ENCODE measurements at regions not wholly inside any gene's neighbourhood (a gene's known extent, or its start where the extent isn't known, plus 50 kb on each side); places are given as distances from the start of the nearest gene placed in this dataset.

- TF ChIP-seq POLR2A (IDR thresholded peaks at IDR 0.05; ENCODE audit: extremely low read depth, insufficient read length) = no peak
- no peak for TF ChIP-seq CTCF (IDR thresholded peaks at IDR 0.05; ENCODE audit: low read depth, low read length)
- TF ChIP-seq MYC (IDR thresholded peaks at IDR 0.05; ENCODE audit: low read depth, low read length) = no peak
- no peak for TF ChIP-seq MAX (IDR thresholded peaks at IDR 0.05; ENCODE audit: low read depth, low read length)
- DNase-seq (ENCODE audit: low read depth) = no peak
- H3K4me3 ChIP-seq (ENCODE audit: low read depth, low read length) = no peak overlapping the region
Measured at GRCh38 chr6:41442800-41443501, 103.2 kb upstream of the FOXP4 start.

GRCh38 chr6:41443616-41444525, 102.3 kb upstream of the FOXP4 start:
- no peak overlapping the region for H3K4me3 ChIP-seq (ENCODE audit: low read depth, low read length)
- TF ChIP-seq CTCF (IDR thresholded peaks at IDR 0.05; ENCODE audit: low read depth, low read length) = no peak
- TF ChIP-seq MAX (IDR thresholded peaks at IDR 0.05; ENCODE audit: low read depth, low read length) = no peak
- no peak for TF ChIP-seq MYC (IDR thresholded peaks at IDR 0.05; ENCODE audit: low read depth, low read length)
- no peak for TF ChIP-seq POLR2A (IDR thresholded peaks at IDR 0.05; ENCODE audit: extremely low read depth, insufficient read length)
- DNase-seq (ENCODE audit: low read depth) = no peak

- TF ChIP-seq MYC (IDR thresholded peaks at IDR 0.05; ENCODE audit: low read depth, low read length) (no peak), CTCF (IDR thresholded peaks at IDR 0.05; ENCODE audit: low read depth, low read length) (no peak), POLR2A (IDR thresholded peaks at IDR 0.05; ENCODE audit: extremely low read depth, insufficient read length) (no peak), MAX (IDR thresholded peaks at IDR 0.05; ENCODE audit: low read depth, low read length) (no peak)
- DNase-seq (ENCODE audit: low read depth) = no peak
- H3K4me3 ChIP-seq (ENCODE audit: low read depth, low read length) = no peak overlapping the region
Measured at GRCh38 chr6:41445261-41445660, 100.9 kb upstream of the FOXP4 start.

GRCh38 chr6:41446132-41446531, 100.0 kb upstream of the FOXP4 start:
- H3K4me3 ChIP-seq (ENCODE audit: low read depth, low read length) = no peak overlapping the region
- no peak for DNase-seq (ENCODE audit: low read depth)
- TF ChIP-seq MYC (IDR thresholded peaks at IDR 0.05; ENCODE audit: low read depth, low read length) (no peak), POLR2A (IDR thresholded peaks at IDR 0.05; ENCODE audit: extremely low read depth, insufficient read length) (no peak), MAX (IDR thresholded peaks at IDR 0.05; ENCODE audit: low read depth, low read length) (no peak), CTCF (IDR thresholded peaks at IDR 0.05; ENCODE audit: low read depth, low read length) (no peak)

- H3K4me3 ChIP-seq (ENCODE audit: low read depth, low read length) = no peak overlapping the region
- DNase-seq (ENCODE audit: low read depth) = no peak
- TF ChIP-seq MAX (IDR thresholded peaks at IDR 0.05; ENCODE audit: low read depth, low read length) = no peak
- no peak for TF ChIP-seq CTCF (IDR thresholded peaks at IDR 0.05; ENCODE audit: low read depth, low read length)
- TF ChIP-seq MYC (IDR thresholded peaks at IDR 0.05; ENCODE audit: low read depth, low read length) = no peak
- no peak for TF ChIP-seq POLR2A (IDR thresholded peaks at IDR 0.05; ENCODE audit: extremely low read depth, insufficient read length)
Measured at GRCh38 chr6:41446907-41447545, 99.2 kb upstream of the FOXP4 start.

Measured in NB4 (cell line).